Putamen (tissue), 1 donor: ENCODE measurements at regions not wholly inside any gene's neighbourhood (a gene's known extent, or its start where the extent isn't known, plus 50 kb on each side); places are given as distances from the start of the nearest gene placed in this dataset.

Experiments used
- DNase-seq: peaks from one replicate; pipeline ENCODE4 v3.0.0-alpha.2; 2016; ENCODE audit warnings: low spot score

- DNase-seq: no peak
These were observed 73.1 kb upstream of the DST start for GRCh38 chr6:56715741-56716140.

- no peak for DNase-seq
These were observed 72.3 kb upstream of the DST start for GRCh38 chr6:56714982-56715456.

- DNase-seq: no peak
These were observed 71.6 kb upstream of the DST start for GRCh38 chr6:56714273-56714672.

- DNase-seq: no peak
These were observed 70.6 kb upstream of the DST start for GRCh38 chr6:56713254-56713672.

- DNase-seq: no peak
These were observed 68.3 kb upstream of the DST start for GRCh38 chr6:56710967-56711366.

- no peak for DNase-seq
These were observed 67.0 kb upstream of the DST start for GRCh38 chr6:56709650-56710049.

GRCh38 chr6:56708810-56709597 is 66.3 kb upstream of the DST start:
- peak; percentile 64 for DNase-seq

- DNase-seq: no peak
These were observed 64.5 kb upstream of the DST start for GRCh38 chr6:56706981-56707726.

GRCh38 chr6:56699066-56699654 is 56.5 kb upstream of the DST start:
- no peak for DNase-seq

GRCh38 chr6:56695702-56696101 is 53.0 kb upstream of the DST start:
- no peak for DNase-seq

GRCh38 chr6:56694002-56694401 is 51.3 kb upstream of the DST start:
- DNase-seq: no peak

- DNase-seq: peak; percentile 82
These were observed 50.5 kb upstream of the DST start for GRCh38 chr6:56693246-56693607.

GRCh38 chr6:56692523-56693245 is 50.0 kb upstream of the DST start:
- DNase-seq: peak; percentile 66
